HG02938 (cell line): ENCODE measurements at regions not wholly inside any gene's neighbourhood (a gene's known extent, or its start where the extent isn't known, plus 50 kb on each side); places are given as distances from the start of the nearest gene placed in this dataset.
"Not testable (repeated sequence)": the region's sequence is repeated elsewhere in the genome, so short reads cannot be mapped to it uniquely, and the experiment has no call there.

ENCODE experiments used
- ATAC-seq: cut with Tn5 transposase; IDR thresholded peaks from one replicate; pipeline ENCODE4 v1.9.1; 2021; ENCODE audit warnings: mild to moderate bottlenecking, moderate library complexity; ENCODE audit not compliant: unreplicated experiment

GRCh38 chr12:25384038-25384892 is 133.5 kb upstream of the KRAS start:
- no peak for ATAC-seq

- no peak for ATAC-seq
These were observed 131.8 kb upstream of the KRAS start for GRCh38 chr12:25382311-25383106.

GRCh38 chr12:25377469-25378177 is 126.9 kb upstream of the KRAS start:
- ATAC-seq = peak; percentile 78

GRCh38 chr12:25376985-25377384 is 126.3 kb upstream of the KRAS start:
- no peak for ATAC-seq

GRCh38 chr12:25376407-25376806 is 125.7 kb upstream of the KRAS start:
- no peak for ATAC-seq

GRCh38 chr12:25372969-25373817 is 122.5 kb upstream of the KRAS start:
- ATAC-seq = no peak

- no peak for ATAC-seq
These were observed 121.3 kb upstream of the KRAS start for GRCh38 chr12:25372002-25372401.

- no peak for ATAC-seq
These were observed 117.8 kb upstream of the KRAS start for GRCh38 chr12:25368557-25368956.

- ATAC-seq = no peak
These were observed 115.4 kb upstream of the KRAS start for GRCh38 chr12:25366122-25366521.

GRCh38 chr12:25365340-25365730 is 114.6 kb upstream of the KRAS start:
- ATAC-seq = no peak

GRCh38 chr12:25364529-25365339 is 114.0 kb upstream of the KRAS start:
- peak; percentile 89 for ATAC-seq

- ATAC-seq = no peak
These were observed 111.9 kb upstream of the KRAS start for GRCh38 chr12:25362646-25363045.

- no peak for ATAC-seq
These were observed 110.8 kb upstream of the KRAS start for GRCh38 chr12:25361511-25361910.

GRCh38 chr12:25357595-25357994 is 106.9 kb upstream of the KRAS start:
- no peak for ATAC-seq

GRCh38 chr12:25352942-25353341 is 102.2 kb upstream of the KRAS start:
- ATAC-seq = not testable (repeated sequence)

- ATAC-seq = peak; percentile 71
These were observed 101.6 kb upstream of the KRAS start for GRCh38 chr12:25352083-25352918.

GRCh38 chr12:25348593-25348895 is 97.8 kb upstream of the KRAS start:
- no peak for ATAC-seq

- ATAC-seq = no peak
These were observed 97.2 kb upstream of the KRAS start for GRCh38 chr12:25347716-25348592.
